IPS-15b (cell line): ENCODE measurements at regions not wholly inside any gene's neighbourhood (a gene's known extent, or its start where the extent isn't known, plus 50 kb on each side); places are given as distances from the start of the nearest gene placed in this dataset.

Source experiments
- H3K27me3 ChIP-seq: one replicate; pipeline ENCODE4 v1.6.1; 2013; ENCODE audit warnings: low read length; ENCODE audit not compliant: control insufficient read depth, insufficient read depth
- H3K36me3 ChIP-seq: one replicate; pipeline ENCODE4 v1.6.1; 2013; ENCODE audit warnings: low read length; ENCODE audit not compliant: control insufficient read depth, insufficient read depth
- H3K4me1 ChIP-seq: one replicate; pipeline ENCODE4 v1.6.1; 2013; ENCODE audit warnings: mild to moderate bottlenecking, low read length; ENCODE audit not compliant: control insufficient read depth, insufficient read depth
- H3K4me3 ChIP-seq: one replicate; pipeline ENCODE4 v1.5.1; 2013; ENCODE audit warnings: low read depth, low read length
- H3K9ac ChIP-seq: one replicate; pipeline ENCODE4 v1.6.1; 2013; ENCODE audit warnings: low read depth, mild to moderate bottlenecking, low read length
- H3K9me3 ChIP-seq: one replicate; pipeline ENCODE4 v1.6.1; 2013; ENCODE audit warnings: mild to moderate bottlenecking, low read length; ENCODE audit not compliant: control insufficient read depth, insufficient read depth

GRCh38 chr10:128417826-128418225, 291.6 kb upstream of the MKI67 start:
- no peaks in the 10 kb centered on the region for H3K36me3 ChIP-seq
- no peaks in the 10 kb centered on the region for H3K9me3 ChIP-seq
- no peaks in the 10 kb centered on the region for H3K27me3 ChIP-seq
- H3K4me3 ChIP-seq, result no peak overlapping the region
- H3K4me1 ChIP-seq, result no peaks in the 10 kb centered on the region
- H3K9ac ChIP-seq, result no peak overlapping the region

DNA sequence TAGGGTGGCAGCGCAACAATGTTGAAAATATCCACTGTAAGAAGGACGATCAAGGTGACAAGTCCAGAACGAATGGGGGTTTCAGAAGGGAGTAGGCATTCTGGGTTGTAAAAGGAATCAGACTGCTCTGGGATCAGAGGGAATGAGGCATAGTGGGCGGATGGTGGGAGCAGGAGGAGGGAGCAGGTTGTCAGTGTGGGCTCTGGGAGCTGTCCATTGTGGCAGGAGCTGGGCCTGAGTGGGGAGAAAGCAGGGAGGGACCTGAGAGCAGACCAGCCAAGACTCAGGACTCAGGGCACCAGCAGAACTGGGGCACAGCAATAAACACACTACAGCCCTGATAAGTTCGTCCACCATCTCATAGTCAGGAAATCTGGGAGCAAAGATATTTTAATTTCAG, 292.6 kb upstream of the MKI67 start:
- H3K27me3 ChIP-seq, result no peaks in the 10 kb centered on the region
- no peaks in the 10 kb centered on the region for H3K4me1 ChIP-seq
- no peak overlapping the region for H3K4me3 ChIP-seq
- no peaks in the 10 kb centered on the region for H3K9me3 ChIP-seq
- no peaks in the 10 kb centered on the region for H3K36me3 ChIP-seq
- H3K9ac ChIP-seq, result no peak overlapping the region

- no peaks in the 10 kb centered on the region for H3K4me1 ChIP-seq
- H3K36me3 ChIP-seq, result no peaks in the 10 kb centered on the region
- no peak overlapping the region for H3K4me3 ChIP-seq
- no peak overlapping the region for H3K9ac ChIP-seq
- no peaks in the 10 kb centered on the region for H3K27me3 ChIP-seq
- no peaks in the 10 kb centered on the region for H3K9me3 ChIP-seq
These were observed 293.3 kb upstream of the MKI67 start for GRCh38 chr10:128419466-128420019.

- H3K4me1 ChIP-seq, result no peaks in the 10 kb centered on the region
- H3K4me3 ChIP-seq, result no peak overlapping the region
- no peak overlapping the region for H3K9ac ChIP-seq
- H3K36me3 ChIP-seq, result no peaks in the 10 kb centered on the region
- H3K27me3 ChIP-seq, result no peaks in the 10 kb centered on the region
- no peaks in the 10 kb centered on the region for H3K9me3 ChIP-seq
These were observed 294.4 kb upstream of the MKI67 start for GRCh38 chr10:128420623-128421022.

GRCh38 chr10:128421371-128422160, 295.3 kb upstream of the MKI67 start:
- H3K4me1 ChIP-seq, result no peaks in the 10 kb centered on the region
- H3K9me3 ChIP-seq, result no peaks in the 10 kb centered on the region
- H3K4me3 ChIP-seq, result no peak overlapping the region
- H3K27me3 ChIP-seq, result no peaks in the 10 kb centered on the region
- H3K9ac ChIP-seq, result no peak overlapping the region
- no peaks in the 10 kb centered on the region for H3K36me3 ChIP-seq

DNA sequence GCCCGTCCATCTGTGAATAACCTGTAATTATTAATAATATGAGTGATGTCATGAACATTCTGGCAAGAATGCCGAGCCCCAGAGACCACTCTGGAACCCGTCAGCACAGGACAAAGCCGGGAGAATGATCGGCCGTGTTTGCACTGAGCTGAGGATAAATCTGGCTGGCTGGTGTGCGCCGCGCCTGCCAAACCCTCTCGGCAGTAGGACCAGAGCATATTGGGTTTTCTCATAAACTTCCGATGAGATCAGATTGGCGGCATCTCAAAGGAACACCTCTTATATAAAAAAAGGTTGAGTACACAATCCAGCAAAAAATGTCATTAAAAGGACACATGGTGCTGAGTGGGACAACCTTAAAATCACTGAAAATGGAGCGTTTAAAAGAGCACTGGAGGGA, 296.0 kb upstream of the MKI67 start:
- Histone ChIP-seq H3K9ac (no peak overlapping the region), H3K4me3 (no peak overlapping the region), H3K9me3 (no peaks in the 10 kb centered on the region), H3K36me3 (no peaks in the 10 kb centered on the region), H3K4me1 (no peaks in the 10 kb centered on the region), H3K27me3 (no peaks in the 10 kb centered on the region)

- Histone ChIP-seq H3K27me3 (no peaks in the 10 kb centered on the region), H3K9ac (no peak overlapping the region)
These were observed 296.8 kb upstream of the MKI67 start for GRCh38 chr10:128422999-128423398.

GRCh38 chr10:128429321-128429720, 303.1 kb upstream of the MKI67 start:
- H3K4me1 ChIP-seq, result no peaks in the 10 kb centered on the region
- no peaks in the 10 kb centered on the region for H3K36me3 ChIP-seq
- no peaks in the 10 kb centered on the region for H3K27me3 ChIP-seq
- no peak overlapping the region for H3K9ac ChIP-seq
- H3K9me3 ChIP-seq, result no peaks in the 10 kb centered on the region
- no peak overlapping the region for H3K4me3 ChIP-seq

More at GRCh38 chr10:128422999-128423398, 296.8 kb upstream of the MKI67 start:
- Histone ChIP-seq H3K9me3 (no peaks in the 10 kb centered on the region), H3K4me3 (no peak overlapping the region), H3K36me3 (no peaks in the 10 kb centered on the region), H3K4me1 (no peaks in the 10 kb centered on the region)

GRCh38 chr10:128429835-128430513, 303.8 kb upstream of the MKI67 start:
- Histone ChIP-seq H3K27me3 (no peaks in the 10 kb centered on the region), H3K9me3 (no peaks in the 10 kb centered on the region), H3K4me1 (no peaks in the 10 kb centered on the region), H3K36me3 (no peaks in the 10 kb centered on the region), H3K9ac (no peak overlapping the region), H3K4me3 (no peak overlapping the region)

DNA sequence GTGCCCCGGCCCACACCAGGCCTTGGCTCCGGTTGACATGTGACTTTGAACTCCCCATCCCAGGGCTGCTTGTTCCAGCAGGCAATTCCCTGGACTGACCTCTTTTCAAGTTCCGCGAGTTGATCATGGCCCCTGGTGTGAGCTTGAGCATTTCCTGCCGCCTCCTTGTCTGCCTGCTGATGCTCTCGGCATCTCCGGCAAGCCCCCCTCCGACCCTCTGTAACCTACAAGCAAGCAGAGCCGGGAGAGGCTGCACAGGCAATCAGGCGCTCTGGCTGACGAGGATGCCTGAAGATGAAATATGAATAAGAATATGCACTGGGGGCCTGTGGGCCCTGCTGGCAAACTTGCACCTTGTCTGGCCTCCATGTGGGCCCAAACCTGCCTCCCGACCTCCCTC, 304.9 kb upstream of the MKI67 start:
- H3K9me3 ChIP-seq, result no peaks in the 10 kb centered on the region
- no peaks in the 10 kb centered on the region for H3K27me3 ChIP-seq
- no peaks in the 10 kb centered on the region for H3K4me1 ChIP-seq
- H3K4me3 ChIP-seq, result no peak overlapping the region
- H3K9ac ChIP-seq, result no peak overlapping the region
- H3K36me3 ChIP-seq, result no peaks in the 10 kb centered on the region

DNA sequence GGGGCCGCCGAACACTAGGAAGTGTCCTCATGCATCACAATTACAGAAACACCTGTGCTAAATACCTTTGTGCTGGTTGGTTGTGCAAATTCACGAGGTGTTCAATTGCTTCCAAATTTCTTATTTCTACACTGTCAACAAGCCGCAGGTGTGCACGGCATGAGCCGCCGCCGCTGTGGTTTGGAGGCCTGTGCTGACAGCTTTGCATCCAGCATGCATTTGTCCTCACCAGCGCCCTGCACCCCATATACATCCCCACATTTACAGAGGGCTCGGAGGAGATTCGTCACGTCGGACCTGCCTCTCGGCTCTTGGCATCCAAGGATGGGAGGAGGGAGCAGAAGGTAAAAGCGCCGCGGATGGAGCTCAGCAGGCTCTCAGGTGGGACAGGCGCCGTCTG, 305.3 kb upstream of the MKI67 start:
- H3K9ac ChIP-seq, result no peak overlapping the region
- H3K27me3 ChIP-seq, result no peaks in the 10 kb centered on the region
- no peaks in the 10 kb centered on the region for H3K4me1 ChIP-seq
- H3K36me3 ChIP-seq, result no peaks in the 10 kb centered on the region
- H3K9me3 ChIP-seq, result no peaks in the 10 kb centered on the region
- no peak overlapping the region for H3K4me3 ChIP-seq

DNA sequence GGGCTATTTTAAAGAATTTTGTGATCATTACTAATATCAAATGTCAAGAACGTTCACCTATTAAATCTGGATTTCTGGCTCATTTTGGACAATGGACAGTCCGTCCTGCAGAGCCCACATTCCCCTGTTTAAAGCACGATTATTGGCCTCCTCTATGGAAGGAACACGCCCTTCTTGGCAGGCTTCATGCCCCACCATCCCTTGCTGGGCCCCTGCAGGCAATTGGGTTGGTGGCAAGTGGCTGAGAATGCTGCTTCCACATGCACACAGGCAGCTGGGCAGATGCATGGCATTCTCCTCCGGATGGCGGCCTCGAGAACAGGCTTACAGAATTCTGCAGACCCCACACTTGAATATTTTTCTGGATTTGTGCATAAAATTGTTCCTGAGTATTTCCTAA, 305.8 kb upstream of the MKI67 start:
- Histone ChIP-seq H3K27me3 (no peaks in the 10 kb centered on the region), H3K4me1 (no peaks in the 10 kb centered on the region), H3K9ac (no peak overlapping the region), H3K9me3 (no peaks in the 10 kb centered on the region), H3K4me3 (no peak overlapping the region), H3K36me3 (no peaks in the 10 kb centered on the region)
